HG03521 (cell line): ENCODE measurements at regions not wholly inside any gene's neighbourhood (a gene's known extent, or its start where the extent isn't known, plus 50 kb on each side); places are given as distances from the start of the nearest gene placed in this dataset.

Experiments used
- ATAC-seq: cut with Tn5 transposase; IDR thresholded peaks from one replicate; pipeline ENCODE4 v1.9.1; 2021; ENCODE audit warnings: mild to moderate bottlenecking, moderate library complexity; ENCODE audit not compliant: unreplicated experiment

DNA sequence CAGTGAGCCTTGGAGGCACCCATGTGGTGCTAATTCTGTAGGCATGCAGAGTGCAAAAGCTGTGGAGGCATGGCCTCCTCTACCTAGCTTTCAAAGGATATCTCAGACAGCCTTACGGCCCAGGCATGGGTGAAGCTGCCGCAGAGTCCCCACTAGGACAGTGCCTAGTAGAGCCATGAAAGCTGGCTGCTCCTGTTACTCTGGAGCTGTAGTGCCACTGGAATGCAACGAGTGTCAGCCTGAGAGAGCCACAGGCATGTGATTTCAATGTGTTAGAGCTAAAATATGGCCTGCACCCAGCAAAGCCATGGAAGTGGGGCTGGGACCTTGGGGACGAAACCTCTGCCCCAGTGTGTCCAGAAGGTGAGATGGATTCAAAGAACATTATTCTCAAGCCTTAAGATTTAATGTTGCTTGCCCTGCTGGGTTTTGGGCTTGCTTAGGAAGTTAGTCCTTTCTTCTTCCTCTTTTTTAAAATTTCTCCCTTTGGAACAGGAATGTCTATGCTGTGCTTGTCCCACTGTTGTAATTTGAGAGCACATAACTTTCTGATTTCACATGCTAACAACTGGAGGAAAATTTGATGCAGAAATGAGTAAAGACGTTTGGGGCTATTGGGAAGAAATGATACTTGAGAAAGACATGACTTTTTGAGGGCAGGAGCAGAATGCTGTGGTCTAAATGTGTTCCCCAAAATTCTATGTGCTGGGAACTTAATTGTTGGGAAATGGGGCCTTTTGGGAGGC is 298.4 kb downstream of the PSAT1 start:
- ATAC-seq, result no peak

GRCh38 chr9:78596346-78596745 is 299.4 kb downstream of the PSAT1 start:
- no peak for ATAC-seq

DNA sequence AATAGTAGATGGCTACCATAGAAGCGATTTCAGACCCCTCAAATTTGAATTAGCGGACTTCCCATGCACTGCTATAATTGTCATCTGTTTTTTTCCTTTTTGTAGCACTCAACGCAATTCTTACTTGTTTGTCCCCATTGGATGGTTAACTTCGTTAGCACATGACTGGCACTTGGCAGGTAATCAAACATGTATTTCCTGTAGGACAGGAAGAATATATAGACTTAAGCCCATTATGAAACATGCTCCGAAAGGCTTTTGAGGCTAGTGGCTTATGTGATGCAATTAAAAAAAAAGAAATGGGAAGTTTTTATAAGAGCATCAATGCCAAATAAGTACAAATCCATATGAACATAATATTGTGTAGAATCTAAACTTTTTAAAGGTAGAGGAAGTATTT is 301.2 kb downstream of the PSAT1 start:
- ATAC-seq, result no peak

DNA sequence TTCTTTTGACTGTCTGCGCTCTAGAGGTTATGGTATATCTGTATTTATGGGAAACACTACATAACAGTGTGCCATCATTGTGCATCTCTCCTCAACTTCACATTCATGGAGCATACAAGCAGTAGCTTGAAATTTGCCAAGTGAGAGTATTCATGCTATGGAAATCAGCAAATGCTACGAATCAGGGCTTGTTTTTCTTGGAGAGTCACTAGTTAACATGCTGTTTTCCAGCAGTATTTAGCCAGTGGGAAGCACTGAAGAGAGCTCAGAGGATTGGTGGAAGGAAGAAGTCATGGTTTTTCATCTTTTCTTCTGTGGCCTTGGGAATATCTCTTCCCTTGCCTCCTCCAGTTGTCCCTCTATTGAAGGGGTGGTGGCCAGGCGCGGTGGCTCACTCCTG is 303.0 kb downstream of the PSAT1 start:
- ATAC-seq, result no peak

- ATAC-seq, result no peak
Measured at GRCh38 chr9:78601957-78602565, 305.1 kb downstream of the PSAT1 start.

DNA sequence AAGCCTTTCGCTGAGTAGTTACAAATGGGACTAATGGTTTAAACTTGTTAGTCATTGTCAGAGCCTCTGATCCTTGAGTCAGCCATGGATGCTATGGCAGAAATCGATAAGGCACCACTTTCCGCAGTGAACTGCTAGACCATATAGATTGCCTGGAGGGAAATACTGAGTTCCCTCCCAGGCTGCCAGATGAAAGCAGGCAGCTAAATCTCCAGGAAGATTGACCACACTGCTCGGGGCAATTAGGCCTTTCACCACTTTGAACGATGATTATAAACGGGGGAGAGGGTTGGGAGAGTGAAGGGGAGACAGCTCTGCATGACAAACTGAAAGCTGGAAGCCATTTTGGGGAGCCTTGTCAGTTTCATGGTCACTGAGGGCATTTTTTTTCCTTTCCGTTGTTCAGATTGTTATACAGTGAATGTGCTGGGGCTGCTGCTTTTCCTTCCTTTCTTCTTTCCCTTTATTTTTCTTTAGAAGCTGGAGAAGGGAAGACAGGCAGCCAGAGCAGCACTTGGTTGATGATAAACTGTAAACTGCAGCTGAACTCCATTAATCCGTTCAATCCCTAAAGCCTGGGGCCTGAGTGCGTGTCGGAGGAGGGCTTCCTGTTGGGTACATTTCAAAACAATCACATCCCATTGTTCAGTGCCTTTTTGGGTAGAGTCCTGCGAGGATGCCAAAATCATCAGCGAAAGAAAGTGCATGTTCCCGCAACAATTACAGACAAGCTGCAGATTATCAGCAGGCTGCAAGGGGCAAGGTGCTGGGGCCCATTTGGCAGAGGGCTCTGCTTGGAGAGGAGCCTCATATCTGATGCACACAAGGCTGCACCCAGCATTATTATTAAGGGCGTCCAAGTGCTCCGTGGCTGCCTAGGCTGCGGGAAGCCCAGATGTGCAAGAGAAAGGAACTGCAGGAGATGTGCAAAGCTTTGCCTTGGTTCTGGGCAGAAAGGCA is 308.4 kb downstream of the PSAT1 start:
- ATAC-seq, result no peak

DNA sequence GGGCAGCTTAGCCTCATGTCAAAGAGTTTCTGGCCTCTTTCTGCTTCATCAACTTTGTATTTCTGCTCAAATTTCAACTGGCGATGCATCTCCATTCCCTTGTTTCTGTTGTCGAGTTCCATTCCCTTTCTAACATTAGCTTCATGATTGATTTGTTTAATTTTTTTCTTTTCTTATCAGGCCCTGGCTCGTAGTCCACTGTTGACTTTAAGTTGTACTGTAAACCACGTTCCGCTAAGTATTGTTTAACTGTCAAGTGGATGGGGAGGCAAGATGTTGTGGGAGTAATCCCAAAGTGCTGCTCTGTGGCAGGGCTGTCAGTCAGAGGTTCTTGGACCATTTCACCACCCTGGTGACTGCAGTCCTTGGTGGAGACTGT is 309.1 kb downstream of the PSAT1 start:
- ATAC-seq, result no peak

DNA sequence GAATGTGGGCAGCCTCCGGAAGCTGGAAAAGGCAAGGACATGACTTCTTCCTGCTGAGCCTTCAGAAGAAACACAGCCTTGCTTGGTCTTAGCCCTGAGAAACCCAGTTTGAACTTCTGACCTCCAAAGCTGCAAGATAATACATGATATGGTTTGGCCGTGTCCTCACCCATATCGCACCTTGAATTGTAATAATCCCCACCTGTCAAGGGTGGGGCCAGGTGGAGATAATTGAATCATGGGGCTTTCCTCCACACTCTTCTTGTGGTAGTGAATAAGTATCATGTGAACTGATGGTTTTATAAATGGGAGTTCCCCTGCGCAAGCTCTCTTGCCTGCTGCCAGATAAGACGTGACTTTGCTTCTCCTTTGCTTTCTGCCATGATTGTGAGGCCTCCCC is 310.9 kb downstream of the PSAT1 start:
- ATAC-seq, result no peak

DNA sequence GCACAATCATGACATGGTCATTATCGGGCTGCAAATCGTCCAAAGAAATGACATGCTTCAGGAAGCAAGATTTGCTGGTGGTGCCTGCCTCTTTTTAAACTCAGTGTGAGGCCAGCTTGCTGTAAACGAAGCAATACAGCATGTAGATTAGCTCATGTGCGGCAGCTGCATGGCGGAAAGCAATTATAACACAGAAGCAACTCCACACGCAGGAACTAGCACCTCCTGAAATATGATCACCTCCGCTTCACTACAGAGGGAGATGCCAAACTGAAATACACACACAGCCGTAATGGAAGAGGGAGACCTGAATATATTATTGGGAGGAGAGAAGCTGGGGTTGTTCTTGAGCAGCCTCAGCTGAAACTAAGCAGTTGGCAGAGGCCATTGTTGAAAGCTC is 312.5 kb downstream of the PSAT1 start:
- no peak for ATAC-seq

GRCh38 chr9:78612091-78612490 is 315.2 kb downstream of the PSAT1 start:
- ATAC-seq, result no peak

DNA sequence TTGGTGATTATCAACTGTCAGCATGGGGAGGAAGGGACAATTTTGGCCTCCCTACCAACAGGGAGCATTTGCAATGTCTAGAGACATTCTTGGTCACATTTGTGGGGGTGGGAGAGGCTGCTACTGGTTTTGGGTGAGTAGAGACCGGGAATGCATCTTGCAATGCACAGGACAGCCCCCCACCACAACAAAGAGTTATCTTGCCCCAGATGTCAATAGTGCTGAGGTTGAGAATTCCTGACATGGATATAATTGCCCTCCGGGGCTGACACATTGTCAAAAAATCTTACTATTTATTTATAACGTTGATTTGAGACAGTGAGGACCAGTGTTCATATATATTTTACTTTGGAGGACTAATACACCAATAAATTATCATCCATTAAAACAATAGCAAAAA is 316.1 kb downstream of the PSAT1 start:
- ATAC-seq, result no peak

GRCh38 chr9:78614892-78615291 is 318.0 kb downstream of the PSAT1 start:
- ATAC-seq, result no peak

- ATAC-seq, result no peak
Measured at GRCh38 chr9:78615372-78615771, 318.4 kb downstream of the PSAT1 start.

DNA sequence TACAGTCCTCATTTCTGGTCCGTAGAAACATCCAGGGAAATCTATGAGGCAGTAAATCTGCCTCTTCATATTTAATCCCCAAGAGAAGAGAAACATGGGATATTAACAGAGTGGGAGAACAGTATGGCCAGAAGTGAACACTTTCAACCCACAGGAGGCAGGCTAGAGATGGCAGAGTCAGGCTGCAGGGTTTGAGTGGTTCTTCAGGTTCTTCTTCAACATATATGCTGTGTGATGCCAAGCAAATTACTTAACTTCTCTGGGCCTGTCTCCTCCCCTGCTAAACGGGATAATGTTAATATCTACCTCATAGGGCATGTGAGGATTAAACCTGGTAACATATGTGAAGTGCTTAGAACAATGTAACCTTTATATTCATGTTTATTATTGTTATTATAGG is 321.8 kb downstream of the PSAT1 start:
- ATAC-seq, result no peak

GRCh38 chr9:78620303-78620702 is 323.4 kb downstream of the PSAT1 start:
- ATAC-seq, result no peak

DNA sequence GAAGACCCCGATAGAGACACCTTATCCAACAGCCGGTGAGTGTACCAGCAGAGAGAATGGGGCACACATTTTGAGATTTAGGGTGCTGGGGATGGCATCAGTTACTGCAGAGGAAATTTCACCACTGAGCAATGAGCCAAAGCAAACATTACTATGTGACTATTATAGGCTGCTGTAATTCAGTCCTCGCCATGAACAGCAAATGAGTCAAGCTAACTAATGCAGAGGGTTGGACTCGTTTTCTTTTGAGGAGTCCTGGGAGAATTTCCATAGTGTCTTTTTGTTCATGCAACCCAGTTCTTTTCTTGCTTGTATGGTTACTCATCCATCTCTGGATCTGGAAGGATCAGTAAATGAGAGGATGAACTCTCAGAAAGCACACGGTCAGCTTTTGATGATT is 323.8 kb downstream of the PSAT1 start:
- ATAC-seq, result no peak

DNA sequence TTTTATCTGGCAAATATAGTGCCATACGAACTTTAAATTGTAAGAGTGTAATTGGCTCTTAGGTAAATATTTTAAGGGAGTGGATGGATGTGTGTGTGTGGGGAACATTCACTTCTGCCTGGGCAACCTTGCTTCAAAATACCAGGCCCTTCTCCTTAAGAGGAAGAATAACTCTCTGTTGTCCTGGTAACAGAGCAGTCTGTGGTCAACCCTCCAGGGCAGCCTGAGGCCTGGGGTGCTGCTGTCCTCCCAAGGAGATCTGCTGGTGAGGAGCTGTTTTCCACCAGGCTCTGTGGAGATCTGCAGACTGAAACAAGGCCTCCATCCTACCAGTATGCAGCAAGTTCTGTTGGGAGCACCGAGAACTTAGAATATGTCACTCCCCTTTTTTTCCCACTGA is 325.2 kb downstream of the PSAT1 start:
- no peak for ATAC-seq

DNA sequence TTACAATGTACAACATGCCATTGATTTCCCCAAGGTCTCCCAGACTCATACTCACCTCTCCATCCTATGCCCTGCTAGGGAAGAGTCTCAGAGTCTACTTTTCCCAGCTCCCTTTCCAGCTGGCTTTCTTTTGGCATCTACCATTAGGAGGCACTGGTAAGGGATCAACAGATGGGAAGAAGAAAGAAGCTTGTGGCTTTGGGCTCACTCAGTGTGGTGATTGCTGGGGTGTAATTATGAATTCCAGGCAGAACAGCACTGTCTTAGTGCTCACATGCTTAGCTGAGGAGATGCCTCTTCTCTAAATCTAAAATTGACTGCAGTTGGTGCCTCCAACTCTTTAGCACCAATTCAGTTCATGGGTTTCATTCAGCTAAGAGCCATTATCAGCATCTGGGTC is 330.0 kb downstream of the PSAT1 start:
- ATAC-seq, result no peak

DNA sequence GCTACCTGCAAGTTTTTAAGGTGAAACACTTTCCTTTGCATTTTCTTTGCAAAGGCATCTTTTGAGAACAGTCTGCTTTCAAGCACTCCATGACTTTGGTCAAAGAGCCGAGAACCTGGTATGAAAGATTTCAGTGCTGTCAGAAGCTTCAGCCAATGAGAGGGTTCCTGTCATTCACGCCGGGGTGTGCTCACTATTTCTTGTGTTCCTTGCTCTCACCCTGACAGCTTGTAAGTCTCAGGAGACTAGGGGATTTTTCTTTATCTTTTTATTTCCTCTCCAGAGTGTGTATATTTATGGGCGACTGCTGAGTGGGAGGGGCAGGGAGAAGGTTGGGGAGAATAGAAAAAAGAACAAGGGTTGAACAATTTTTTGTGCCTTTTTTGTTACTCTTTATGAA is 334.0 kb downstream of the PSAT1 start:
- ATAC-seq, result no peak

GRCh38 chr9:78640728-78641127 is 343.8 kb downstream of the PSAT1 start:
- no peak for ATAC-seq

DNA sequence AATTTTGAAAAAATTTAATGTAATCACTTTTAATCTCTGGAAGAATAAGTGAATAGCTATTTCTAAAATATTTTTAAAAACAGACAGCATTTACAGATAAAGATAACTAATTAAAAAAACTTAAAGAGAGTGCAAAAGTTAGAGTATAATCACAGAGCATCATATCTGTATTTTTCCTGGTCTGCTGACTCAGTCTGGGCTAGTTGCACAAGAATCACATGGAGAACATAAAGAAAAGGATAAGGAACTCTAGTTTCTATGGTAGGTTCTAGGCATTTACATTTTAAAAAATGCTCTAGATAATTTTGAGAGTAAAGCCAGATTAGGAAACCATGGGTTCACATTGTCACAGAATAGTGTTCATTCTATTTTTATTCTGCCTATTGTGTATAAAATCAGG is 347.4 kb downstream of the PSAT1 start:
- ATAC-seq, result no peak

- ATAC-seq, result no peak
Measured at GRCh38 chr9:78654324-78654723, 357.4 kb downstream of the PSAT1 start.
